Glutamatergic neuron (in vitro differentiated cells): ENCODE measurements at regions not wholly inside any gene's neighbourhood (a gene's known extent, or its start where the extent isn't known, plus 50 kb on each side); places are given as distances from the start of the nearest gene placed in this dataset.
A peak's percentile ranks its signal among the peaks of the same experiment; 100 is the strongest.

ENCODE experiments used
- DNase-seq: peaks from one replicate; pipeline ENCODE4 v3.0.0; 2022
- H3K27ac Mint-ChIP-seq: one replicate; pipeline ENCODE4 v1.8.0; 2020; ENCODE audit warnings: mild to moderate bottlenecking, mixed read lengths, inconsistent platforms; ENCODE audit not compliant: unreplicated experiment
- H3K27me3 Mint-ChIP-seq: one replicate; pipeline ENCODE4 v1.8.0; 2020; ENCODE audit warnings: mild to moderate bottlenecking, moderate library complexity, mixed read lengths, inconsistent platforms; ENCODE audit not compliant: unreplicated experiment
- H3K36me3 Mint-ChIP-seq: one replicate; pipeline ENCODE4 v1.8.0; 2020; ENCODE audit warnings: mild to moderate bottlenecking, mixed read lengths, inconsistent platforms; ENCODE audit not compliant: unreplicated experiment
- H3K4me1 Mint-ChIP-seq: one replicate; pipeline ENCODE4 v1.8.0; 2020; ENCODE audit warnings: mild to moderate bottlenecking, low read depth, mixed read lengths, inconsistent platforms; ENCODE audit not compliant: unreplicated experiment
- H3K4me3 Mint-ChIP-seq: one replicate; pipeline ENCODE4 v1.8.0; 2020; ENCODE audit warnings: mild to moderate bottlenecking, mixed read lengths, inconsistent platforms; ENCODE audit not compliant: unreplicated experiment
- H3K9me3 Mint-ChIP-seq: one replicate; pipeline ENCODE4 v1.8.0; 2020; ENCODE audit warnings: mild to moderate bottlenecking, moderate library complexity, mixed read lengths, inconsistent platforms; ENCODE audit not compliant: unreplicated experiment
- TF ChIP-seq, protein P1 (sequence below): fragments of 200-600 bp; sonication (generic); IDR thresholded peaks from one replicate; pipeline ENCODE4 v1.5.0; 2021; ENCODE audit not compliant: partially characterized antibody, unreplicated experiment

- TF ChIP-seq, protein P1, sequence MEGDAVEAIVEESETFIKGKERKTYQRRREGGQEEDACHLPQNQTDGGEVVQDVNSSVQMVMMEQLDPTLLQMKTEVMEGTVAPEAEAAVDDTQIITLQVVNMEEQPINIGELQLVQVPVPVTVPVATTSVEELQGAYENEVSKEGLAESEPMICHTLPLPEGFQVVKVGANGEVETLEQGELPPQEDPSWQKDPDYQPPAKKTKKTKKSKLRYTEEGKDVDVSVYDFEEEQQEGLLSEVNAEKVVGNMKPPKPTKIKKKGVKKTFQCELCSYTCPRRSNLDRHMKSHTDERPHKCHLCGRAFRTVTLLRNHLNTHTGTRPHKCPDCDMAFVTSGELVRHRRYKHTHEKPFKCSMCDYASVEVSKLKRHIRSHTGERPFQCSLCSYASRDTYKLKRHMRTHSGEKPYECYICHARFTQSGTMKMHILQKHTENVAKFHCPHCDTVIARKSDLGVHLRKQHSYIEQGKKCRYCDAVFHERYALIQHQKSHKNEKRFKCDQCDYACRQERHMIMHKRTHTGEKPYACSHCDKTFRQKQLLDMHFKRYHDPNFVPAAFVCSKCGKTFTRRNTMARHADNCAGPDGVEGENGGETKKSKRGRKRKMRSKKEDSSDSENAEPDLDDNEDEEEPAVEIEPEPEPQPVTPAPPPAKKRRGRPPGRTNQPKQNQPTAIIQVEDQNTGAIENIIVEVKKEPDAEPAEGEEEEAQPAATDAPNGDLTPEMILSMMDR: peak; percentile 24
- Mint-ChIP-seq H3K4me3 (no peak overlapping the region), H3K9me3 (no peaks in the 10 kb centered on the region), H3K27ac (no peak overlapping the region), H3K36me3 (no peaks in the 10 kb centered on the region), H3K27me3 (no peaks in the 10 kb centered on the region), H3K4me1 (peaks cover 7% of the 10 kb centered on the region)
- DNase-seq: no peak
Measured at GRCh38 chr1:91589437-91589836, 88.8 kb downstream of the CDC7 start.

DNA sequence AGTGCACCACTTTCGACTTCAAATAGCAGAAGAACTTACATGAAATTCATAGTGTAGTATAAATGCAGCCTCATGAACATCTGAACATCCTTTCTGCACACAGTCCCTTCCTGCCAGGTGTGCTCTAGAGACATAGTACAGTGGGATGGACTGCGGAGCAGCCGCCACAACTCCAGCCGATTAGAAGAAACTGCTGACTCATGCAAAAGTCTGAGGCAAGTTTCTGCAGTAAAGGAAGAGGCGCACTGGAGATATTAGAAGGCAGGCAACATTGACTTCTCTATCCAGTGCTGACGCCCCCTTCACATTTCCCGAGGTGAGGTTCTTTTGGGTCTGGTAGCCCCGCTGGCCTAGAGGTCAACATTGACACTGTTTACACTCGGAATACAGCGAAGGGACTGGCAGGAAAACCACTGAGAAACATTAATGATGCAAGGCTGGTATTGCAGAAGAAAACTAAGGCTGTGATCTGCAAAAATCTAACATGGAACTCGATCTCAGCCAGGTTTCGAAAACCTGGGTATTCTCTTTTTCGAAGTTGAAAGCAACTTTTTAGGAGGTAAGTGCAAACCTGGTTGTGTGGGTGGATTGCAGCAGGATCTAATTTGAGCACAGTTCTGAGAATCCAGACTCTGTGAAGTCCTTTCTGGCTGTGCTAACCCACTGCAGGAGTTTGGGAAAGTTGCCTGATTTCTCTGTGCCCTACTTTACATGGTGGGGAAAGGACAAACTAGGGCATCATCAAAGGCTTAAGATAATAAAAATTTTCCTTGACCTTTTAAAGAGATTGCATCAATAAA lies 90.7 kb downstream of the CDC7 start:
- Mint-ChIP-seq H3K4me1 (peaks cover 7% of the 10 kb centered on the region), H3K27me3 (no peaks in the 10 kb centered on the region), H3K36me3 (no peaks in the 10 kb centered on the region), H3K4me3 (no peak overlapping the region), H3K27ac (no peak overlapping the region), H3K9me3 (no peaks in the 10 kb centered on the region)
- no peak for DNase-seq
- TF ChIP-seq, protein P1: no peak

GRCh38 chr1:91592716-91593477 lies 92.2 kb downstream of the CDC7 start:
- Mint-ChIP-seq H3K36me3 (no peaks in the 10 kb centered on the region), H3K4me3 (no peak overlapping the region), H3K27ac (no peak overlapping the region), H3K27me3 (no peaks in the 10 kb centered on the region), H3K9me3 (no peaks in the 10 kb centered on the region), H3K4me1 (peaks cover 7% of the 10 kb centered on the region)
- no peak for DNase-seq
- TF ChIP-seq, protein P1: no peak

GRCh38 chr1:91594383-91595055 lies 93.9 kb downstream of the CDC7 start:
- Mint-ChIP-seq H3K9me3 (peaks cover 2% of the 10 kb centered on the region), H3K27me3 (peaks cover 2% of the 10 kb centered on the region), H3K27ac (no peak overlapping the region), H3K4me1 (peaks cover 4% of the 10 kb centered on the region), H3K36me3 (no peaks in the 10 kb centered on the region), H3K4me3 (no peak overlapping the region)
- TF ChIP-seq, protein P1: no peak
- DNase-seq: no peak
